GM23338 (cell line): ENCODE measurements at regions not wholly inside any gene's neighbourhood (a gene's known extent, or its start where the extent isn't known, plus 50 kb on each side); places are given as distances from the start of the nearest gene placed in this dataset.

Source experiments
- ETS1 ChIP-seq: IDR thresholded peaks from 2 replicates; pipeline ENCODE4 v1.6.1; 2016; ENCODE audit warnings: antibody characterized with exemption
- EZH2 ChIP-seq: fragments of 200-600 bp; sonication (generic); IDR thresholded peaks from one replicate; pipeline ENCODE4 v1.8.0; 2017; ENCODE audit warnings: antibody characterized with exemption, mild to moderate bottlenecking, low read depth; ENCODE audit not compliant: unreplicated experiment
- EZH2phosphoT487 ChIP-seq: fragments of 200-600 bp; sonication (generic); IDR thresholded peaks from one replicate; pipeline ENCODE4 v1.8.1; 2018; ENCODE audit warnings: antibody characterized with exemption; ENCODE audit not compliant: unreplicated experiment
- JUNB ChIP-seq: IDR thresholded peaks from one replicate; pipeline ENCODE4 v1.6.1; 2016; ENCODE audit warnings: antibody characterized with exemption; ENCODE audit not compliant: unreplicated experiment
- NANOG ChIP-seq: IDR thresholded peaks from 2 replicates; pipeline ENCODE4 v1.6.1; 2016; ENCODE audit warnings: antibody characterized with exemption, borderline replicate concordance
- POLR2AphosphoS5 ChIP-seq: IDR thresholded peaks from 2 replicates; pipeline ENCODE4 v1.6.1; 2016; ENCODE audit warnings: antibody characterized with exemption, low read depth
- REST ChIP-seq: IDR thresholded peaks from one replicate; pipeline ENCODE4 v1.6.1; 2018; ENCODE audit warnings: antibody characterized with exemption; ENCODE audit not compliant: unreplicated experiment
- STAT1 ChIP-seq: IDR thresholded peaks from one replicate; pipeline ENCODE4 v1.6.1; 2016; ENCODE audit warnings: antibody characterized with exemption; ENCODE audit not compliant: unreplicated experiment
- ZNF114 ChIP-seq: fragments of 250-450 bp; sonication (Bioruptor Pico); IDR thresholded peaks from 2 replicates; pipeline ENCODE4 v1.5.0; 2020; ENCODE audit warnings: mild to moderate bottlenecking, moderate library complexity
- ZNF331 ChIP-seq: fragments of 250-450 bp; sonication (Bioruptor Pico); IDR thresholded peaks from 2 replicates; pipeline ENCODE4 v1.5.0; 2020; ENCODE audit warnings: low read depth, mild to moderate bottlenecking, moderate library complexity
- ZNF462 ChIP-seq: fragments of 250-450 bp; sonication (Bioruptor Pico); IDR thresholded peaks from 2 replicates; pipeline ENCODE4 v1.5.0; 2020; ENCODE audit warnings: mild to moderate bottlenecking, moderate library complexity

GRCh38 chr4:178937130-178937529 is 1494.9 kb upstream of the AGA start (continued):
- TF ChIP-seq ZNF462 (CRISPR knock-in tag), result no peak
- no peak for TF ChIP-seq STAT1
- TF ChIP-seq ETS1, result no peak
- TF ChIP-seq JUNB, result no peak
- no peak for TF ChIP-seq EZH2phosphoT487
- no peak for TF ChIP-seq ZNF114 (CRISPR knock-in tag)
- no peak for TF ChIP-seq REST
- TF ChIP-seq POLR2AphosphoS5, result no peak
- no peak for TF ChIP-seq ZNF331 (CRISPR knock-in tag)
- no peak for TF ChIP-seq EZH2
- no peak for TF ChIP-seq NANOG
